COLO668 (cell line): ENCODE measurements at regions not wholly inside any gene's neighbourhood (a gene's known extent, or its start where the extent isn't known, plus 50 kb on each side); places are given as distances from the start of the nearest gene placed in this dataset.

ENCODE experiments used
- DNase-seq: peaks from one replicate; lab custom pipeline; 2025; ENCODE audit not compliant: unreplicated experiment; lab: John Stamatoyannopoulos, UW

DNA sequence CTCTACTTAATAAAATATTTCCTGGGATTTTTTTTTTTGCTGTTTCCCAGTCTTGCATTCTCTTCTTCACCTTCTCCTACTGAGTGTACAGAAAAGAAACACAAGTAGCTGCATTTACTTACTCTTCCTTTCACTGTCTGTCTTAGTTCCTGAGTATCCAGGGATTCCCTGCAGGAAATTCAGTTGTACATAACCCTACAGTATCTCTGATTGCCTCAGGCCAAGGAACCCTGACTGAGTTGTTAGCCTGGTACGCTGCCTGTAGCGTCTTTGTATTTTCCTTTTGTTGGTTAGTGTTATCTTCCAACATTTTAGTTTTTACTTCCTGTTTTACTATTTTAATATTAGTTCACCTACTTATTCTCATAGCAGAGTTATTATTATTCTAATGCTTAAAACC is 142.5 kb upstream of the ROBO1 start:
- no peak for DNase-seq

DNA sequence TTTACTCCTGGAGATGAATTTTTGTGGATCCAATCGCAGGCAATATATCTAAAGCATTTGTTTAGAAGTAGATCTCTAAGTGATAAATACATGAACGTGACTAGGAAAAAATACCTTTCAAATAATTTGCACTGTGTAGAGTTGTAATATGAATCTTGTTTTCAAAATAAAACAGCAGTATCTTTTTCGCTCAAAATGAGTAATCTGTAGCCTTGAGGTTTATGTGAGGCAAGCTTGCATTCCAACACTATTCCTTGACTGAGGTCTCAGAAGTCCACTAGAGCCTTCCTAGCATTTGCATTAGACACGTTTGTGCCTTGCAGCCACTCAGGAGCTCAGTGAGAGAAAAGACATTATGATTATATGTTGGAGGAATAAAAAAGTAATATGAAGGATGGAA is 138.3 kb upstream of the ROBO1 start:
- no peak for DNase-seq

DNA sequence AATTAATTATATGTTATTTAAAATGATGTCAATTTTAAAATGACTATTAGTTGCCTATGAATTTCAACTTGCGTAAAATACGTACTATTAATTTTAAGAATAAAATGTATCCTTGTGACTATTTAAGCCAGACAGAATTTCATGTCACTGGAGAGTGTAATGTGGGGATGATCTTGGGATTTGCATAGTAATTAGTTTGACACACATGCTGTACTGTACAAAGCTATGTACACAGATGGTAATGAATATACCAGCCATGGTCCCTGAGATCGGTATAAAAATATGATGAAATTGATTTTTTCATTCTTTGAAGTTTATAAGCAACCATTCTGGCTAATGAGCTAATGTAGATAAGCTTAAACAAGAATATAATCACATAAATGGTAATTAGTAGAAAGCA is 134.4 kb upstream of the ROBO1 start:
- no peak for DNase-seq

DNA sequence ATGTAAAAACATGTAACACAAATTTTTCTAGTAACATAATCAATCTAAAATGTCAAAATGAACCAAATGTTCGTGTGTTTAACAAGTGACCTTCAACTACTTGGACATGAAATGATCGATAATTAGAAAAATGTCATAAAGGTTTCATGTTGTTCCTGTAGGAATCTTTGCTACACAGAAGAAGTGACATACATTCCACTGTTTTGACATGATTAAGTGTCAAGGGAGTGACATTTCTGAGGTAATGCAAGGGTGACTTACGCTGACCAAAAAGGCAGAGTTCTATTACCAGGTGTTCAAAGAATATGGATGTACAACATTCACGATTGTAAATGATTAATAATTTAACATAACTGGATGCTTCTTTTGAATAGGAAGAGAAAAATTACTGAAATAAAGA is 131.1 kb upstream of the ROBO1 start:
- no peak for DNase-seq

DNA sequence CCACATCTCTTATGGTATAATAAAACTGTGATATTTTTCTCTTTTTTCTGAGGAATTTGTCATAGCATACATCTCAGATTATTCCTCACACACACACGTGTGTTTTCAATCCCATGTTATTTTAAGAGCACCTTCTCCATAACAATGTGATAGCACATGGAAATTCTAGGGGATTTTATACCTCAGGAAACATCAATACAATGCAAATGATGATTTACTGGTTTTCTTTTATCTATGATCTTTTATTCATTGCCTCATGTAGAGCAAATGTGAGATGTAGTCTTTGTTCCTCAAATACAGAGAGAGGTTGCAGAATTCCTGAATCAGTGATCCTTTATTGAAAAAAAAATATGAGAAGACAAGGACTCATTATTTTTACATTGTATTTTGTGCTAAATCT is 128.3 kb upstream of the ROBO1 start:
- DNase-seq, result no peak

DNA sequence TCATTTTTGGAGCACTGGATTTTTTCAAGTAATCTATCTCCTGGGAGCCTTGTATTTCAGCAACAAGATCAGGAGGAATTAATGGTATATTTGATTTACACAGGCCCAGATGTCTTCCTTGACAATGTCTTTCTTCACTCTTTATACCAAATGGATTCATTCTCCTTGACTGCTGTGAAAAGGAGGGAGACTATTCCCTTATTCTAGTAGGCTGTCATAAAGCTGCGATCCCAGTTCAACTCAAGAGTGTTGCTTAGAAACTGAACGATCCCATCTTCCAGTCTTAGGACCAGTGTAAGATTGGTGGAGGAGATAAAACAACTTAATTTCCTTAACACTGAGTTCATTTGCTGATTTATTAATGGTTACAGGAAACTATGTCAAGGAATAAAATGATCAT is 119.4 kb upstream of the ROBO1 start:
- no peak for DNase-seq

DNA sequence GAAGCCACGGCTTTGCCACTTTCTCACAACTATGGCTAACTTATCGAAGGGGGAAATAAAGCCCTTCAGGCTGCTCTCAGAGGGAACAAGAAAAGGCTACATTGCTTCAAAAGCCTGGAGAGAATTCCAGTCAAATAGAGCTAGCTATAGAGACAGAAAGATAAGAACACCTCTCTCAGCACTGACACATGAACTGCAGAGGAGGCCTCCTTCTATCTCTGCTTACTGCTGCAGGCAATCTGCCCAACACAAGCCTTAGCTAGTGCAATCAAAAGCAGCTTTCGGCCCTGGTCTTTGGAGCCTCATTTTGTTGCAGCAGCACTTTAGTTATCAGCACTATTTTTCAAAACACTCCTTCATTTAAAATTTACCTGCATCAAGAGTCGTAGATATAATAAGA is 118.4 kb upstream of the ROBO1 start:
- DNase-seq, result no peak

DNA sequence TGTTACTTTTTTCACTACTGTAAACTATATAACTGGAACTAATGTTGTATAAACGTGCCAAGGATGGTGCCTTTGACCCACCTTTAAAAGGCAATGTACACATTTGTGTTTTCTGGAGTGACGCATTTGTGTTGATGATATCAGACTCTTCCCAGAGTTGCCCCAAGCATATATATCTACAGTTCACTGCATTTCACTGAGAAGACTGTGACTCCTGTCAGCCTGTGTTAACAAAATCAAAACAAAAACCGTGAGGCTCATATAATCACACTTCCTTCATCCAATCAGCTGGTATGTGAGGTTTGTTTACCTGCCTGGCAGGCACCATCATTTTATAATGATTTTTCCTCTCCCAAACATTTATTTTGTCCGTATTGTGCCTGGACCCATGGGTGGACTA is 117.6 kb upstream of the ROBO1 start:
- DNase-seq, result no peak

DNA sequence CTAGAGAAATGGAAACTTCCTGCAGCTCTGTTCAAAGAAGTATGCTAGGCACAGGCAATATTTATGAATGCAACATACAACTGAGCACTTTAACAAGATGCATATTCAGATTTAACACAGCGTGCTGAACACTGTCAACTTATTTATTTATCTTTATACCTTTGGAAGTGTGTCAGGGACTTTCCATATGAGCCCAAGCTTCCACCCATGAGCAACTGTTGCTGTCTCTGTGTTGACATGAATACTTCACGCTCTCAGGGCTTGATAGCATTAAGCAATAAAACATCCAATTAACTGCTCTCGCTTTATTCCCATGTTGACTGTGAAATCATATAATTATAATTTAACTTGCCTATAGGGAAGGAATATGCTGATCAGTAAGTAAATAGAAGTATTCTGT is 116.6 kb upstream of the ROBO1 start:
- DNase-seq, result no peak

DNA sequence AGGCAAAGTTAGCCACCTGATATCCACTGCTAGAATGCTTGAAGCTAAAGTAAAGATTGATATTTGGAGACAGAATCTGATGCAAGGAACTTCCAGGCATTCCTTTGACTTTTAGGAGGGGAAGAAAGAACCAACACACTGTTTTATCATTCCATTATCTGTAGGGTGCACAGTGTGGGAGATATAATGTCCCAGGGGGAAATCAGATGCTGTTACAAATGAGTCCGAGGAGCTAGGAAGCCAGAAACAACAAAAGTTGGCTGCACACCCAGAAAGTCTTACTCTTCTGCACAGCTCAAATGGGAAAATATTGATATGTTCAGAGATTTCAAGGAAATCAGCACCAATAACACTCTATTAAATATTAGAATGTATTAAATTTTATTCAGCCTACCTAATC is 113.6 kb upstream of the ROBO1 start:
- no peak for DNase-seq

DNA sequence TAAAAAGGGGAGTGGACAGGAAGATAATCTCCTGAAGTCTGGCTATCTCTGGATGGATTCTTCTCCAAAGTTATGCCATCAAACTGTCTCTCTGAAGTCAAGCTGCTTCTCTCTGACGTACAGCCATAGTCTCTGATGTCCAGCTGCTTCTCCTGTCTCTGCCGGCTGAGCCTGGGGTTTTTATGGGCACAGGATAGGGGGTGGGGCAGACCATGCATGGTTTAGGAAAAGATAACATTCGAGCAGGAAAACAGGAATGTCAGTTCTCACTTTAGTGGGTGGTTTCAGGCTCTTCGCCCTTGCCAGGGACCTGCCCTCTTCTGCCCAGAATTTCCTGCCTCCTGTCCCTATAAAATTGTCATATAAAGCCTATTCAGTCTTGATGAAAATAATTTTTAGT is 110.9 kb upstream of the ROBO1 start:
- no peak for DNase-seq

DNA sequence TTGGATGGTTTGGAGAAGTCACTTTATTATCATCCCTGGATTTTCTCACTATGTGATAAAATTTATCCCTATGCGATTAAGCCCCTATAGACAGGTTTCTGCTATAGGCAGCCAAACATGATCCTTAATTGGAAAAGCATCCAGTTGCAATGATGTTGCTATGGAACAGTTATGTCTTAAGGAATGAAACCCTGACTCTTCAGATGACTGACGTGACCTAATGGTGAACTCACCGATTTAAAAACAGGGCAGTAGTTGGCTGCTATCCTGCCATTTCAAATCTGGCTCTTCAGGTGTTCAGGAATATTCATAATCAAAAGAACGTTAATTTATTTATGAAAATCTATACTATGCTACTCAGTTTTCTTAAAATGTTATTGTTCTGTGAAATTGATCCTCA is 106.8 kb upstream of the ROBO1 start:
- no peak for DNase-seq

DNA sequence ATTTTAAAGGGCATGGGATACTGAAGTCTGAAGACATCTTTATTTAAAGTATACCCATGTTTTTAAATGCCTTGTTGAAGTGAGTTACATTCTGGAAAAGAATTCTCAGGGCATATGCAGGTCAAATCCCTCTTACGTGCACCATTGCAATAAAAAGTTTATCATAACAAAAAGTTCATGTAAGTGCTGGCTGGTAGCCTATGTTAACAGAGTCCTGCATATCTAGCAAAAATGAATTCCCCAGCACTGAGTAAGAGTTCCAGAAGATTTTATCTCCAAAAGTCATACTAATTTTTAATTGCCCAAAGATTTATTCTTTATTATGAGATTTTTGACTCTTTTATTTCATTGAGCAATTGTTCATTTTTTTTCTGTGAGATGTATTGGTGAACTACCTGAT is 104.7 kb upstream of the ROBO1 start:
- DNase-seq, result no peak

DNA sequence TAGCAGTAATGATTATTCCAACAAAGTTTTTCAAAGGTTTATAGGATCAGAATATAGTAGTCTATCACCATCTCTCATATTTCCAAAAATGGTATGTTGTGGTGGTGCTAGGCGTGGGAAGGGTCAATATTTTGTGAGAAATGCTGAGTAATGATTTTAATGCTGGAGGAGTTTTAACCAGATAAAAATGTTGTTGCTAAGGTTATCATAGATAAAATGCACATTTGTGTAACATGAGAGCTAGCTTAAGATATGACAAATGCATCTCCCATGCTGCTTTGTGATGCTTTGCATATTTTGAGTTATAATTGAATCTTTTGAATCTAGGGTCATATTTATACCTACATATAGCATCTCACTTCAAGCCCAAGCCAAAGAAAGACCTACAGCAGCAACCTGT is 103.9 kb upstream of the ROBO1 start:
- DNase-seq, result no peak

DNA sequence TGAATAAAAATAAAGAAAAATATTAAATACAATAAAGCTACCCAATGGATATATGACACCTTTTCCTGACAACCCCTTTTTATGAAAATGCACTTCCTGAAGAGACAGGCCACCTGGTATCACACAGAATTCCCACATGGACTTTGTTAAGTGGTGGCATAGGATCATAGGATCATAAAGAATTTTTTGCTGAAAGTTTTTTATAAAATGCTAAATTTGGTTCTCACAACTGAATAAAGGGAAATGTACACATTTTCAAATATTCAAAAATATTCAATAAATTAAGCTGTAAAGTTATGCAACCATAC is 102.5 kb upstream of the ROBO1 start:
- DNase-seq, result no peak

DNA sequence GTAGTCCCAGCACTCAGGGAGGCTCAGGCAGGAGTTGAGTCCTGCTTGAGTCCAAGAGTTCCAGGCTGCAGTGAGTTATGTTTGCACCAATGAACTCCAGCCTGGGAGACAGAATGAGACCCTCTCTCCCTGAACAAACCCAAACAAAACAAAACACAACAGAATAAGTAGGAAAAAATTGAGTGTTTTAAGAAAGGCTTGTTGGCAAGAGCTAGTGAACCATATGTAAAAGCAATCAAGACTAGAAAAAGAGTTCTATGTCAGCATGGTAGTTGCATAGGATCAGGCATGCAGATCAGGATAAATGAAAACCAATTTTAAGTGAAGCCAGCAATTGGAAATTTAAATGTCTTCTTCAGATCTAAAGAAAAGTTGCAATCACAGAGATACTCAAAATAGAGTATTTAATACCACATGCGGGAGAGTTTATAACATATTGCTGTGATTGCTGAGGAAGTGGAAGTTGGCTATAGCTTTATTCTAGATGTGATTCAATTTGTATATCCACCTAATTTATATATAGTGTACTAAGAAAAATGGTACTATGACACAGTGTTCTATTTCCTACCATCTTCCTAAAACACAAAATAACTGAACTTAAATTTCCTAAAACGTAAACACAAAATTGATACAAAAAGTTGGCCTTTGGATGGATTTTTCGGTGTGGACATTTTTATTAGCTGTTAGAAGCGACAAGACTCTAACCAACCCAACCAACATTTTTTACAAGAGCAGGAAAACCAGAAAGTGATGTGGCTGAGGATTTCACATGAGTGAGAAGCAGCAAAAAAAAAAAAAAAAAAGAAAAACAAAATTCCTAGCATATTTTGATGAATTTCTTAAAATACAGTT is 101.9 kb upstream of the ROBO1 start:
- no peak for DNase-seq

DNA sequence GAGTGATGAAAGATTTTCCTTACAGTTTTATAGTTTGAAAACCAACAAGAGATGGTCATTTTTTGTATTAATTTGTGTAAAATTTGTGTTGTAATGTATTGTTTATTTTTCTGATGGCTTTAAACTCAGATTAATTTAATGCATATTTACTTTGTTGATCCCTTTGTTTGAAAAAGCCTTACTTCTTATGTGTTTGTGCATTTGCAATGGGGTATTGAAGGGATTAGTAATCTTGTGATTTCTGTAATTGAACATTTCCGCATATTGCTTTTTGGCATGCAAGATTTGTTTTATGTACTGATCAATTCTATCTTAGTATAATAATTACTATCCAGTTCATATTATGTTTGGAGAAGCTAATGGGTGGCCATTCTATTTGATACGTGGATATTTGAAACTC is 98.4 kb upstream of the ROBO1 start:
- DNase-seq, result no peak

DNA sequence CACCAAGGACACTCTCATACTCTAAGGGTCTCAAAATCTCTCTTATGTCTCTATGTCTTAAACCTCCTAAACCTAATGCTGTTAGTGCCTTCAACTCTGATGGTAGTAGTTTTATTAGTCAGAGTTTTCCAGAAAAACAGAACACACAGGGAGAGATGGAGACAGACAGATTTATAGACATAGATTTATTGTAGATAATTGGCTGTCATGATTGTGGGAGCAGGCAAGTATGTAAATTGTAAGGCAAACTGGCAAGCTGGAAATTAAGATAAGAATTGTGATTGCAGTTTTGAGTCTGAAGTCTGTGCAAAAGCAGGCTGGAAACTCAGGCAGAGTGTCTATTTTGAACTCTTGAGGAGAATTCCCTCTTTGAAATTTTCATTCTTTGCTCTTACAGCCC is 96.3 kb upstream of the ROBO1 start:
- no peak for DNase-seq

DNA sequence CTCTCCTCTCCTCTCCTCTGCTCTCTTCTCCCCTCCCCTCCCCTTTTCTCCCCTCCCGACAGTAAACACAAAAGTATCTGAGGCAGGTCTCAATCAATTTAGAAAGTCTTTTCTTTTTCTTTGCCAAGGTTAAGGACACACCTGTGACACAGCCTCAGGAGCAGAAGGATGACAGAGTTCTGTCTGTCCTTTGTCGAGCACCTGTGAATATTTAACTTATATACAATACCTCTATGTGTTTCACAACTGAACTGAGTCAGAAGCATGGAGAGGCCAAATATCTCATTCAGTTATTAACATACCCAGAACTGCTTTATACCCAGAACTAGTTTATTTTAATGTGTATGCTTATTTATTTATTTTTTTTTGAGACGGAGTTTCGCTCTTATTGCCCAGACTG is 81.1 kb upstream of the ROBO1 start:
- no peak for DNase-seq

DNA sequence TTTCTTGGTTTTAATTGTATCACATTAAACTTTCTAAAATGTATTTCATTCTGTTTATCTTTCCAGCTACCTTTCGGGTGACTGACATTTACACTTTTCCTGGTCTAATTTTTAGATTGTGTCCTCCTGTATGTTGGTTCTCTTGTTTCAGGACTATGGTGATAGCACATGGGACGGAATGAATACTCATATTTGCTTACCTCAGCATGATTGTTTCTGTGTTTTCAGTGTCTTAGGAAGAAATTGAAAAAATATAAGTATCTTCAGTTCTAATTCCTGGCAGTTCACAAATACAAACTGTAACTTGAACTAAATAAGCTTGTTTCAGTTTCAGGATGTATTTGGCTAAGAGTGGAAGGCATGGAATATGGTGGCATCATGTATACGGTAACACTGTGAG is 80.1 kb upstream of the ROBO1 start:
- DNase-seq, result no peak

DNA sequence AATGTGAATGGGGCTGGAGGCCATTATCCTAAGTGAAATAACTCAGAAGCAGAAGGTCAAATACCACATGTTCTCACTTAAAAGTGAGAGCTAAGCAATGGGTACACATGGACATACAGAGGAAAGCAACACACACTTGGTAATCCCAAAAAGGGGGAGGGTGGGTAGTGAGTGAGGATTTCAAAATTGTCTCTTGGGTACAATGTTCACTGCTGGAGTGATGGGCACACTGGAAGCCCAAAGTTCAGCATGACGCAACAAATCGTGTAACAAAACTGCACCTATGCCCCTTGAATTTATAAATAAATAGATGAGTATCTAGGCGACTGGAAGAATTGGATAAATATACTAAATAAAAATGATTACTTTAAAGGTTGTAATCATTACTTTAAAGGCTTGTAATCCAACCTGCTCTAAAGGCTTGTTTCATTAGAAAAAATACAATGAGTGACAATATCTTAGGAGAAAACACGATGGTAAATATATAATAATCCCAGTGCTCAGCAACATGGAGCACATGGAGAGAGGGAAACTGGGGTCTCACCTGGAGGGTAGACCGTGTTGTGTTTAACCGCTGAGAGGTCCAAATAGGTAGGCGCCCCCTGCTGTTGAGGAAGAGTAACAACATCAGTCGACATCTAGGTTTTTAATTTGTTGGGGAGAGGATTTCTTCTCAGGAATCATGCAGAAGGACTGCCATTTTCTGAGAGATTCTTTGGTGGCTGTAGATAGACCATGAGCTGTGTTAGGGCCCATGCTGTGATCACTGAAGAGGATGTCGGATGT is 78.5 kb upstream of the ROBO1 start:
- DNase-seq, result no peak

DNA sequence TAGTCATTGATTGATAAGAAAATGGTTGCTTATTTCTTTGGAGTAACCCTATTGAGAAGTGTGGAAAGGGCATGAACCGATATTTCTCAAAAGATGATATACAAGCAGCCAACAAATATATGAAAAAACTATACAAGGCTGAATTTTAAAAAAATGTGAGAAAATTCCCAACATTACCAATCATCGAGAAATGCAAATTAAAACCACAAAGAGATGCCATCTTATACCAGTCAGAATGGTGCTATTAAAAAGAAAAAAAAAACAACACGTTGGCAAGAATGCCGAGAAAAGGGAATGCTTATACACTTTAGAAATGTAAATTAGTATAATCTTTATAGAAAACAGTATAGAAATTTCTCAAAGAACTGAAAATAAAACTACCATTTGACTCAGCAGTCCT is 77.7 kb upstream of the ROBO1 start:
- no peak for DNase-seq

DNA sequence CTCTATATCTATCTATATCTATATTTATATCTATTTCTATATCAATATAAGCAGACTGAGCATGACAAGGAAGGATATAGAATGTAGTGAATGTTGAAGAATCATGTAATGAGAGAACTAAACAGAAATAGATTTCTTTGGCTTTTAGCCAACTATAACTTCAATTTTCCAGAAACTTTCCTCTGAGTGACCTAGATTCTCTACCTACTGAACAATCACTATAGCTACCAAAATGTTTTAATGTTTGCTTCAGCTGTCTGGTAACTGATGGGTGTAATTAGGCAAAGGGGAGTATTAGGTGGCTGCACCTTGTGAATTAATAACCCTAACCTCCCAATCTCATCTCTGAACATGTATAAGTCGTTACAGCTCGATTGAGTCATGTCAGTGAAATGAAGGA is 76.4 kb upstream of the ROBO1 start:
- no peak for DNase-seq
